Activated naive CD4-positive, alpha-beta T cell treated with anti-CD3 and anti-CD28 coated beads, Interleukin-2, amount 50 U/mL, for 24 hours (primary cell): ENCODE measurements at regions not wholly inside any gene's neighbourhood (a gene's known extent, or its start where the extent isn't known, plus 50 kb on each side); places are given as distances from the start of the nearest gene placed in this dataset.

Experiments used
- H3K27ac Mint-ChIP-seq: one replicate; pipeline ENCODE4 v1.8.0; 2021; ENCODE audit warnings: mild to moderate bottlenecking, mixed read lengths
- H3K27me3 Mint-ChIP-seq: one replicate; pipeline ENCODE4 v1.8.0; 2021; ENCODE audit warnings: mixed read lengths
- H3K36me3 Mint-ChIP-seq: one replicate; pipeline ENCODE4 v1.8.0; 2021; ENCODE audit warnings: mixed read lengths
- H3K4me1 Mint-ChIP-seq: one replicate; pipeline ENCODE4 v1.8.0; 2021; ENCODE audit warnings: mixed read lengths
- H3K4me3 Mint-ChIP-seq: one replicate; pipeline ENCODE4 v1.8.0; 2021; ENCODE audit warnings: mild to moderate bottlenecking, mixed read lengths
- H3K9me3 Mint-ChIP-seq: one replicate; pipeline ENCODE4 v1.8.0; 2021; ENCODE audit warnings: mixed read lengths

DNA sequence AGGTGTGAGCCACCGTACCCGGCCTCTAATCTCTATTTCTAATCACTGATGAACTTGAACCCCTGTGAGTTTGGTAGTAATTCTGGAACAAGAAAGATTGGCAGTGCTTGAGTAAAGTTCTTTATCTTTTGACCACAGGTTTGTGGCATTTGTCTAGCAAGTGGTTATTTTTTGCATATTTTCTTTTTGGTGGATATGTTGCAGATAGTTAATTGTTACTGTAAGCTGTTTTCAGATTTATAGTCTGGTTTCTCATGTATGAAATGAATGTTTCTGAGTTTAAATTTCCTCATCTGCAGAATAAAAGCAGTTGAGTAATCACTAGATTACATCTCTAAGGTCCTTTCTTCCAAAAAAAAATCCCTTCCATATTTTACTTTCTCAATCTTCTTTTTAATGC, 105.2 kb downstream of the GASK1B start:
- no peaks in the 10 kb centered on the region for H3K27me3 Mint-ChIP-seq
- H3K36me3 Mint-ChIP-seq, result no peaks in the 10 kb centered on the region
- no peaks in the 10 kb centered on the region for H3K9me3 Mint-ChIP-seq
- no peak overlapping the region for H3K4me3 Mint-ChIP-seq
- H3K4me1 Mint-ChIP-seq, result no peaks in the 10 kb centered on the region
- H3K27ac Mint-ChIP-seq, result no peak overlapping the region

DNA sequence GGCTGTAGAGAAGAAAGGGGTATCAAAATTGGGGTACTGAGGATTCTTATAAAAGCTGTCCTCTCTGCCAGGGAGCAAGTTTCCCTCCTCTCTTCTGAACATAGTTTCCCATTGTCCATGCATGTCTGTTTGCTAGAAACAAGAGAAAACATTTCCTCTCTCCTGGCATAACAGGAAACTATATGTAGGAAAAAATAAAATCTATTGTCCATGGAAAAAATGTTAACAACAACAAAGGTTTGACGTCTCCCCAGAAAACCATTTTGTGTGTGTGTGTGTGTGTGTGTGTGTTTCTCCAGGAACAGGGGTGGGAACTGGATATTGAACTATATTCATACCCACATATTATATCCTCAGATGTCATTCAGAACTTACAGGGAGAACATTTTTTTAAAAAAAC, 107.2 kb downstream of the GASK1B start:
- no peaks in the 10 kb centered on the region for H3K27me3 Mint-ChIP-seq
- no peak overlapping the region for H3K27ac Mint-ChIP-seq
- H3K9me3 Mint-ChIP-seq, result no peaks in the 10 kb centered on the region
- H3K4me1 Mint-ChIP-seq, result no peaks in the 10 kb centered on the region
- H3K36me3 Mint-ChIP-seq, result no peaks in the 10 kb centered on the region
- no peak overlapping the region for H3K4me3 Mint-ChIP-seq

DNA sequence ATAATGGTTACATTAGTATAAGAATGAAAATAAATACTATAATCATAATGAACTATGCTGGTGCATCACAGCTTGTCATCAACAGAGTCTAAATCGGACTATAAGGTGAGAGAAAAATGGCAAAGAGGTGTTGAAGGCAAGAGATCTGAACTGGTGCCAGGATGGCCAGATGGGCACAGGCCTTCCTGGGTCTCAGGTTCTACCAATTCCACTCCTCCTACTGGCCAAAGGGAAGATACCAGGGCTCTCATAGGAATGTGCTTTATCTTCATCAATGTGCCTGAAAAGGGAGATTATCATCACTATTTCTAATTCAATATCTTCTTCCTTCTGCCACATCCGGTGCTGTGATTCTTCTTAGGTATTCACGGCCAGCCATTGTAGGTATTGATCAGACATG, 107.6 kb downstream of the GASK1B start:
- no peak overlapping the region for H3K4me3 Mint-ChIP-seq
- H3K36me3 Mint-ChIP-seq, result no peaks in the 10 kb centered on the region
- no peak overlapping the region for H3K27ac Mint-ChIP-seq
- no peaks in the 10 kb centered on the region for H3K27me3 Mint-ChIP-seq
- no peaks in the 10 kb centered on the region for H3K9me3 Mint-ChIP-seq
- H3K4me1 Mint-ChIP-seq, result no peaks in the 10 kb centered on the region

DNA sequence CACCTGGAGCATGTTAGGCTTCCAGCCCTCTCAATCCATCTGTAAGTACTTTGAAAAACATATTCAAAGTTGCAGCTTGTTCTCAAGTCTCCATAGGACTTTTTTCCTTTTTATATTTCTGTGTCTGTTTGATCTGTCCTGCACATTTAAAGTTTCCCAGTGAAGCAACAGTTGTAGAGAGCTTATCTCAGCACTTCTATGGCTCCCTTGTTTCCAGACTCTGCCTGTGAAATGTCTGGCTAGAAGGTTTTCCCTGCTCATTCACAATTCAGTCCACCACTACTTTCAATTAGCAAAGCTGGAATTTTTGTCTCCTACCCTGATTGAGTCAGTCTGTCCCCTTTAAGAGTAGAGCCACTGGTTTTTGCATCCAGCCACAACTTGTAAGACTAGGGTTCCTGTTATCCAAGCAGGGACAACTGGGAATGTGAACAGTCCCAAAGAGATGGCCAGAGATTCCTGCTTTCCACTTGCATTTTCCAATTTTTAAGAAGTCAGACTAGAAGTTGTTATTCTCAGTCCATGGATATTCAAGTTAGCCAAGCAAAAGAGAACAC, 116.1 kb downstream of the GASK1B start:
- Mint-ChIP-seq H3K4me3 (no peak overlapping the region), H3K27ac (no peak overlapping the region), H3K36me3 (no peaks in the 10 kb centered on the region), H3K9me3 (peaks cover 4% of the 10 kb centered on the region), H3K27me3 (no peaks in the 10 kb centered on the region), H3K4me1 (no peaks in the 10 kb centered on the region)

DNA sequence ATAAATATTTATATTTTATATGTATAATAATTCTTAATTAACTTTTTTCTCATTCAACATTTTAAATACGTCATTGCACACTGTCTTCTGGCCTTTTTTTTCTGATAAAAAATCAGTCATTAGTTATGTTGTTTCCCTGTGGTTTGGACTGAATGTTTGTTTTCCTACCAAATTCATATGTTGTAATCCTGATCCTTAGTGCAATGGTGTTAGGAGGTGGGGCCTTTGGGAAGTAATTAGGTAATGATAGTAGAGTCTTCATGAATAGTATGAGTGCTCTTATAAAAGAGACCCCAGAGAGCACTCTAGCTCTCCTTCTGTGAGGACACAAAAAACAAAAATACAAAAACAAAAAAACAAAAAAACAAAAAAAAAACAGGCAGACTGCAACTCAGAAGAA, 117.2 kb downstream of the GASK1B start:
- Mint-ChIP-seq H3K27ac (no peak overlapping the region), H3K27me3 (no peaks in the 10 kb centered on the region), H3K4me3 (no peak overlapping the region), H3K36me3 (no peaks in the 10 kb centered on the region), H3K9me3 (peaks cover 4% of the 10 kb centered on the region), H3K4me1 (no peaks in the 10 kb centered on the region)

DNA sequence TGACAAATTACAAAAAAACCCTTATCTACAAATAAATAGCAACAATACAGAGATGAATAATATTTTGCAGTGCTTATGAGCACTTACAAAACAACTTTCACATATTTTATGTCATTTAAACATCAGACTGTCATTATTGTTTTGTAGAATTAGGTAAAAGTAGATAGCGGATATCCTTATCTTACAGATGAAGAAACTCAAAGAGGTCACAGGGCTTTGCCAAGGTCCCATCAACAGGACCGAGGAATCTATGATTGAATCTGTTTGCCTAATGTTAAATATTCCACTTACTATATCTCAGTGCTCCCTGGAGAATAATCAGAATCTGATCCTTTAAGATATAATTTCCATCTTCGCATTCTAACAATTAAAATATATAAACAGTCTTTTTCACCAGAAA, 119.0 kb downstream of the GASK1B start:
- no peaks in the 10 kb centered on the region for H3K4me1 Mint-ChIP-seq
- H3K27me3 Mint-ChIP-seq, result no peaks in the 10 kb centered on the region
- H3K27ac Mint-ChIP-seq, result no peak overlapping the region
- H3K4me3 Mint-ChIP-seq, result no peak overlapping the region
- no peaks in the 10 kb centered on the region for H3K36me3 Mint-ChIP-seq
- H3K9me3 Mint-ChIP-seq, result peaks cover 4% of the 10 kb centered on the region

DNA sequence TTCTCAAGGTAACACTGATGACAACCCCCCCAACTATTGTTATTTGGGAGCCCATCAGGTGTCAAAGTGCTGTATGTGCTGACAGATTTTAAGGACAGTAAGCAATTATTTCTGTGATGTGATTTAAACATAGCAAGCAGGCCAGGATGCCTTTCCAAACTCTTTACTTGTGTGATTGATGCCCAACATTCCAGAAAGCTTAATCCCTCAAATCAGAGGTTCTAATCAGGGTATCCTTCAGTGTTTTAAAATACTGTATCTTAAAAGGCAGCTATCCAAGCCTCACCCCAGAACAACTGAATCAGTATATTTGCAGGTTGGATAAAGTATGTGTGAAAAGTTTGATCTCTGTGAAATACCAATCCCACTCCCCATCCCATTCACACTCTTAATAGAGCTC, 119.7 kb downstream of the GASK1B start:
- no peaks in the 10 kb centered on the region for H3K36me3 Mint-ChIP-seq
- H3K4me1 Mint-ChIP-seq, result no peaks in the 10 kb centered on the region

DNA sequence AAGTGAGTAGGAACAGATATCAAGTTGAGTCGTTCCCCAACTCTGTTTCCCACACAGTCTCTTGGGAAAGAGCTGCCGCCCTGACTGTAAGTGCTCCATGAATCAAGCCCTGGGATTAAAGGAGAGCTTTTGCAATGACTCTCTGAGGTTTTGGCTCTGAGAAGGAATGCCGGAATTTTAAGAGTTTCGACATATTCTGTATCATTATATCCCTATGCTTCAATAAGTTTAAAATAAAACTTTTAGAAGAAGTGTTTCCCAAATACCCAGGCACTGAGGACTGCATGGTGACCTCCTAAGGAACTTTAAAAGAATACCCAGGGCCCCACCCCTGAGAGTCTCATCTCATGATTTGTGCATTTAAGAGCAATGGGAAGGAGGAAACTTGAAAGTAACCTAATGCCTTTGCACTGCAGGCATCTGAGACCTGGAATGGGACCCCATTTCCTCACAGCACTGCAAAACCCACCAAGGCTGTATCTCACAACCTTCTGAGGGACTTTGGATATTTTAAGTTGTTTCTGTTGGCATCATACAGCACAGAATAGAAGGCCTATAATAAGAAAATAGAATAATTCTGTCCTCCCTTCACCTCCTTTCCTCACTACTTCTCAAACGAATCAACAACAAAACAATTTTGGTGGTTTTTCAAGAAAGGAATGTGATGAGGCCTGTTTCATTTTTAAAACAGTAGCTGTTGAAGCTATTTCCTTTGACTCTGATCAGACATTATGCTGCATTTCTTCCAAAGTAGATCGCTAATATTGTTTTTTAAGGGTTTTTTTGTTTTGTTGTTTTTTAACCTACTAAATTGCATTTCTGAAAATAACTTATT, 121.2 kb downstream of the GASK1B start:
- no peak overlapping the region for H3K27ac Mint-ChIP-seq
- no peaks in the 10 kb centered on the region for H3K36me3 Mint-ChIP-seq
- H3K4me3 Mint-ChIP-seq, result no peak overlapping the region
- H3K9me3 Mint-ChIP-seq, result peaks cover under 1% of the 10 kb centered on the region
- H3K27me3 Mint-ChIP-seq, result no peaks in the 10 kb centered on the region
- H3K4me1 Mint-ChIP-seq, result no peaks in the 10 kb centered on the region

More for the DNA sequence above, 119.7 kb downstream of the GASK1B start:
- Mint-ChIP-seq H3K4me3 (no peak overlapping the region), H3K9me3 (peaks cover 4% of the 10 kb centered on the region), H3K27ac (no peak overlapping the region), H3K27me3 (no peaks in the 10 kb centered on the region)

DNA sequence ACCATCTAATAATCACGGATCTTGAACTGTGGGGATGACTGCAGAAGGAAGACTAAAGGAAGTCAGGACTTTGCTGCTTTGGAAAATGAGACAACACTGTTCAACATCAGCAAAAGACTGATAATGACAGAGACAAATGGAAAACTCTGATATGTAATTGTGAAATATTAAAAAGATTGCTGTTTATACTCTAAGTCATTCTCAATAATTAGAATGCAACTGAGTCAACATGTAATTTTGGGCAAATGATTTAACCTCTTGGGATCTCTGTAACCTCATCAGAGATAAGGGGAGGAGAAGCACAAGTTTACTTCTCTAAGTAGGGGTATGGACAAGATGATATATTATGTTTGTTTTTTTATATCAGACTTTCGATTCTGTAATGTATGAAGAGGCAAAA, 121.9 kb downstream of the GASK1B start:
- H3K27me3 Mint-ChIP-seq, result no peaks in the 10 kb centered on the region
- no peak overlapping the region for H3K4me3 Mint-ChIP-seq
- peaks cover 4% of the 10 kb centered on the region for H3K9me3 Mint-ChIP-seq
- no peaks in the 10 kb centered on the region for H3K36me3 Mint-ChIP-seq
- no peaks in the 10 kb centered on the region for H3K4me1 Mint-ChIP-seq
- H3K27ac Mint-ChIP-seq, result no peak overlapping the region

DNA sequence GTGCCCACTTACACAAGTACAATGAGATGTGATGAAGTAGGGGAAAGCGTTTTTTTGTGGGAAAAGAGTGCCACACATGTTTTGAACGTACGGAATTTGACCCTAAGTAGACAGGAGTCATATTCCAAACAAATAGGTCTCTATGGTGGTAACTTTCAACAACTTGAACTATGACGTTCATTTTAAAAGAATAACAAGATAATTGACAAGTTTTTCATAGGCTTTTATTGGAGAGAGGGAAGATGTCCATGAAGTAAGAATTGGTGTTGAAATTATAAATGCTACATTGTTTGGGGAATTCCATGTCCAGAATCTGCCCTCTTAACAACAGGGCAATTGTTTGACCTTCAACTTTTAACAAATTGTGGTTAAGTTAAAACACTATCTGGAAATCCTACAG, 126.5 kb downstream of the GASK1B start:
- Mint-ChIP-seq H3K27me3 (no peaks in the 10 kb centered on the region), H3K27ac (no peak overlapping the region), H3K36me3 (no peaks in the 10 kb centered on the region), H3K9me3 (peaks cover 6% of the 10 kb centered on the region), H3K4me3 (no peak overlapping the region), H3K4me1 (no peaks in the 10 kb centered on the region)

DNA sequence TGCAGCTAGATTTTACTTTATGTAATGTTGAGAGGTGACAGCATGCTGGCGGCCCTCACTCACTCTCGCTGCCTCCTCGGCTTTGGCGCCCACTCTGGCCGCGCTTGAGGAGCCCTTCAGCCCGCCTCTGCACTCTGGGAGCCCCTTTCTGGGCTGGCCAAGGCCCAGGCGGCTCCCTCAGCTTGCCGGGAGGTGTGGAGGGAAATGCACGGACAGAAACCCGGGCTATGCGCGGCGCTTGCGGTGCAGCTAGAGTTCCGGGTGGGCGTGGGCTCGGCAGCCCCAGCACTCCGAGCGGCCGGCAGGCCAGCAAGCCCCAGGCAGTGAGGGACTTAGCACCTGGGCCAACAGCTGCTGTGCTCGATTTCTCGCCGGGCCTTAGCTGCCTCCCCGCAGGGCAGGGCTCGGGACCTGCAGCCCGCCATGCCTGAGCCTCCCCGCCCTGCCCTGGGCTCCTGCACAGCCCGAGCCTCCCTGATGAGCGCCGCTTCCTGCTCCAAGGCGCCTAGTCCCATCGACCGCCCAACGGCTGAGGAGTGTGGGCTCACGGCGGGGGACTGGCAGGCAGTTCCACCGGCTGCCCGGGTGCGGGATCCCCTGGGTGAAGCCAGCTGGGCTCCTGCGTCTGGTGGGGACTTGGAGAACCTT, 128.7 kb downstream of the GASK1B start:
- Mint-ChIP-seq H3K27ac (no peak overlapping the region), H3K4me1 (no peaks in the 10 kb centered on the region), H3K27me3 (no peaks in the 10 kb centered on the region), H3K4me3 (no peak overlapping the region), H3K9me3 (peaks cover 22% of the 10 kb centered on the region), H3K36me3 (no peaks in the 10 kb centered on the region)

DNA sequence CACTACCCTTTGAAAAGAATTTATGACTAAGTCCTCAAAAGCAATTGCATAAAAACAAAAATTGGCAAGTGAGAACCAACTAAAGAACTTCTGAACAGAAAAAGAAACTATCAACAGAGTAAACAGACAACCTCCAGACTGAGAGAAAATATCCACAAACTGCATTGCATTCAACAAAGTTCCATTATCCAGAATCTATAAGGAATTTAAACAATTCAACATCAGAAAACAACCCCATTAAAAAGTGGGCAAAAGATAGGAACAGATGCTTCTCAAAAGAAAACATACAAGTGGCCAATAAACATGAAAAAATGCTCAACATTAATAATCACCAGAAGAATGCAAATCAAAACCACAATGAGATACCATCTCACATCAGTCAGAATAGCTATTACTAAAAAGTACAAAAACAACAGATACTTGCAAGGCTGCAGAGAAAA, 130.2 kb downstream of the GASK1B start:
- H3K27me3 Mint-ChIP-seq, result no peaks in the 10 kb centered on the region

DNA sequence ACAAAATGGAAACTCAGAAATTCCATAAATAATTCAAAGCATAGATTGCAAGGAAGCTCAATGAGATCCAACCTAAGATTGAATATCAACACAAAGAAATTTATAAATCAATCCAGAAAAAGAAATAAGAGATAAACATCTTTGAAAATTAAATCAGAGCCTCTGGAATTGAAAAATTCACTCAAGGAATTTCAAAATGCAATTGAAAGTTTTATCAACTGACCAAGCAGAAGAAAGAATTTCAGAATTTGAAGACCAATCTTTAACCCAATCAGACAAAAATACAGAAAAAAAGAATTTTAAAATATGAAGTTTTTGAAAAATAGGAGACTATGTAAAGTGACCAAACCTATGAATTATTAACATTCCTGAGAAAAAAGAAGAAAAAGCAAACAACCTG, 134.1 kb downstream of the GASK1B start:
- no peaks in the 10 kb centered on the region for H3K36me3 Mint-ChIP-seq
- no peak overlapping the region for H3K27ac Mint-ChIP-seq
- no peak overlapping the region for H3K4me3 Mint-ChIP-seq
- peaks cover 18% of the 10 kb centered on the region for H3K9me3 Mint-ChIP-seq
- no peaks in the 10 kb centered on the region for H3K27me3 Mint-ChIP-seq
- H3K4me1 Mint-ChIP-seq, result no peaks in the 10 kb centered on the region

More for the DNA sequence above, 130.2 kb downstream of the GASK1B start:
- Mint-ChIP-seq H3K4me3 (no peak overlapping the region), H3K4me1 (no peaks in the 10 kb centered on the region), H3K36me3 (no peaks in the 10 kb centered on the region), H3K27ac (no peak overlapping the region), H3K9me3 (peaks cover 22% of the 10 kb centered on the region)

DNA sequence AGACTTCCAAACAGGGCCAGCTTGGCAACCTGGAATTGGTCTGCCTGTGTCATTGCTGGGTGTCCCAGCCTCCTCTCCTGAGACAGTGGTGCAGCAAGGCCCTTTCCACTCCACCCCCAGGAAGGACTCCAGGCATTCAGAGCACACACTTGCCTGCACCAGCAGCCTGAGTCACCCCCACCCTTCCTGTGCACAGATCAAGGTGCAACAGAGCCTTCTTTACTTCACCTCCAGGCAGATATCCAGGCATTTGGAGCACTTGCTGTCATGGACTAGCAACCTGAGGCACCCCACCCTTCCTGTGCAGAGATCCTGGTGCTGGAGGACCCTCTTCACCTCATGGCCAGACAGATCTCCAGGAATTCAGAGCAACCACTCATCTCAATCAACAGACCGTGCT, 135.8 kb downstream of the GASK1B start:
- peaks cover 18% of the 10 kb centered on the region for H3K9me3 Mint-ChIP-seq
- H3K27me3 Mint-ChIP-seq, result no peaks in the 10 kb centered on the region
- no peak overlapping the region for H3K27ac Mint-ChIP-seq
- H3K4me1 Mint-ChIP-seq, result no peaks in the 10 kb centered on the region
- no peaks in the 10 kb centered on the region for H3K36me3 Mint-ChIP-seq
- no peak overlapping the region for H3K4me3 Mint-ChIP-seq

DNA sequence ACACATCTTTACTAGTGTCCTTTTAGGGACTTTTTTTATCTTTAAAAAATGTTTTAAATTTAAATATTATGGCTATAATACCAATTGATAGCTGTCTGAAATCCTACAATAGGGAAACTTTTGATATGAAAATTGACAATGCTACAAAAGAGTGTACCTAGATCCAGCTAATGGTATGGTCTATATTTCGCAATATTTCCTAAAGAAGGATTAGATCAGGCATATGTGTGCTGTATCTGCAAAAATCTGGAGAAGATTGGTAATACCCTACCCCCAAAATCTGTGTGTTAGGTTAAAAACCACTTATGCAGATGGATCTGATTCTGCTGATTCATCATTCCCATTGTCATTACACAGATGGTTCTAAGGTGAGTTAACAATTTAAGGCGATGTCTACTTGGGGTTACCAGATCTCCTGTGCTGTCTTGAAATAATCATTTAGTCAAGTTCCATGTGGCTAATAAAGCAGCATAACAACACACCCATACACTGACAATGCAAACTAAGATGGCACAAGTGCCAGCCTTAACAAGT, 137.1 kb downstream of the GASK1B start:
- H3K4me3 Mint-ChIP-seq, result no peak overlapping the region
- H3K27ac Mint-ChIP-seq, result no peak overlapping the region
- H3K36me3 Mint-ChIP-seq, result no peaks in the 10 kb centered on the region
- H3K4me1 Mint-ChIP-seq, result no peaks in the 10 kb centered on the region
- H3K9me3 Mint-ChIP-seq, result peaks cover 10% of the 10 kb centered on the region
- H3K27me3 Mint-ChIP-seq, result no peaks in the 10 kb centered on the region
